Suppressor macrophage (primary cell): ENCODE measurements at regions not wholly inside any gene's neighbourhood (a gene's known extent, or its start where the extent isn't known, plus 50 kb on each side); places are given as distances from the start of the nearest gene placed in this dataset.

Experiments used
- DNase-seq, 4 experiments: peaks; one replicate each; pipeline ENCODE4 v3.0.0-alpha.2; 2020 to 2022

- peak in 2 of 4 experiments; percentile 3 to 4 for DNase-seq
Observed at GRCh38 chr16:5502467-5502869, 404.9 kb upstream of the EEF2KMT start.

GRCh38 chr16:5500526-5500925, 402.9 kb upstream of the EEF2KMT start:
- no peak for DNase-seq

GRCh38 chr16:5498562-5498961, 401.0 kb upstream of the EEF2KMT start:
- DNase-seq = no peak

DNA sequence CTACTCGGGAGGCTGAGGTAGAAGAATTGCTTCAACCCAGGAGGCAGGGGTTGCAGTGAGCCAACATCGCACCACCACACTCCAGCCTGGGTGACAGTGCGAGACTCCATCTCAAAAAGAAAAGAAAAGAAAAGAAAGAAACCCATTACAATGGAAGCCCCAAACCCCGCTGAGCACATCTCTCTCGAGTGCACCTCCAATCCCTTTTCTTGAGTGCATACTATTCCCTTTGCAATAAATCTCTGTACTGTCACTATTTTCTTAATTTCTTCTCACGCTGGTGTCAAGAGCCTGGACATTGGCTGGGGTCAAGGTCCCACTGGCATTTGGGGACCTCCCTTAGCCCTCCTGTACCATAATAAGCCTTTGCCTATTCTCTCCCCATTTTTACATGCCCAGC, 398.4 kb upstream of the EEF2KMT start:
- no peak for DNase-seq

GRCh38 chr16:5490499-5490898, 392.9 kb upstream of the EEF2KMT start:
- DNase-seq = peak; percentile 36 to 72 (median 54)

DNA sequence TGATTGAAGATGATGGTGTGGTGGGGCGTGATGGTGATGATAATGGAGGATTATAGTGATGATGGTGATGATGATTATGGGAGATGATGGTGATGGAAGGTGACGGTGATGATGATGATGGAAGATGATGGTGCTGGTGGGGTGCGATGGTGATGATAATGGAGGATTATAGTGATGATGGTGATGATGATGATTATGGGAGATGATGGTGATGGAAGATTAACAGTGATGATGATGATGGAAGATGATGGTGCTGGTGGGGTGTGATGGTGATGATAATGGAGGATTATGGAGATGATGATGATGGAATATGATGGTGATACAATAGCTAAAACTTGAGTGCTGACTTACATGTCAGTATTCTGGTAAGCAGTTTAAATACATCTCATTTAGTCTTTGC, 391.0 kb upstream of the EEF2KMT start:
- DNase-seq = no peak

GRCh38 chr16:5487728-5488127, 390.1 kb upstream of the EEF2KMT start:
- no peak for DNase-seq

DNA sequence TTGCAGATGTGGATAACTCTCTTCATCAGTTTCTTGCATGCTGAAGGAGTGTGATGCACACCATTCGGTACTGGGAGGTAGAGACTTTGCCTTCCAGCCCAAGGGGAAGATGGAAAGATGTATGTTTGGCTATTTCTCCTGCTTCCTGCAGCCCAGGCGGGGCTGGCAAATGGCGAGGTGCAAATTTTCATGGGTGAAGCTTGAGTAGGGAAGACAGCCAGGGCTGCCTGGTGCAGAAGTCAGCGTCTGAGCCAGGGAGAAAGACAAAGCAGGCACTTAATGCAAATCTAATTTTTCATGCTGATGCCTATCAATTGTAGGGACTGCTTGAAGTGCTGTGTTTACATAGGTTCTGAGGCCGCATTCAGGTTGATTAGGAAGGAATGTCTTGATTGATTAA, 384.7 kb upstream of the EEF2KMT start:
- DNase-seq = no peak

GRCh38 chr16:5480431-5481195, 383.0 kb upstream of the EEF2KMT start:
- no peak for DNase-seq

GRCh38 chr16:5479926-5480325, 382.3 kb upstream of the EEF2KMT start:
- DNase-seq = no peak

DNA sequence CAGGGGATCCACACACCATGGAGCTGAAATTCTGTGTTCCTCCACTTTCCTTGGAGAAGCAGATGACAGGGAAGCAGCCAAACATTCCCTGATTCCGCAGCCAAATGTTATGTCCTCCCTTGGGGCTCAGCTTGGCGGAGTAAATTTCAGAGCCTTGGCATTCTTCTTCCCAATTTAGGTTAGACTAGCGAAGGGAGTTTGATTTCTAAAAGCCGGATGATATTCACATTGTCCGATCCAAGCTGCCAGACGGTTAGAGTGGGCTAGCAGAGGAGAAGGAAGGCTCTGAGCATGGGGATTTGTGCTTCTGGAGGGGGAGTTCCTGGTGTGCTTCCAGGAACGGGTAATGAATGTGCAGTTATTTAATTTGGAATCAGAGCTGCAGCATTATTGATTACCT, 380.4 kb upstream of the EEF2KMT start:
- DNase-seq = no peak

- DNase-seq = no peak
Observed at GRCh38 chr16:5477251-5477650, 379.7 kb upstream of the EEF2KMT start.

DNA sequence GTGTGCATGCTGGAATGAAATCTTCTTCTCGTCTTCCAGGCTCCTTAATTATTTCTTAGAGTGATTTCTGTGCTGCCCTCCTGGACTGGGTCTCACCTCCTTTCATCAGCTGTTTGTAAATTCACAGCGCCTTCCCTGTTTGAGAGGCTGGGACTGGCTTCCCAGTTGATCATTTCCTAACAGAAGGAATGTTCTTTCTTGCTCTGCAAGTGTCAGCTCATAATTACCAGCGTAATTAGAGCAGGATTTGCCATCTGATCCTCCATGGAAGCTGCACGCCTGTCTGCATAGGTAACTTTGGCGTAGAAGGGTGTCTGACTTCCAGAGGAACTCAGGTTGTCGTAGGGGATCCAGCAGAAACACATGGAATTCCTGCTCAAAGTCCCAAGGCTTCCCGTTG, 375.0 kb upstream of the EEF2KMT start:
- no peak for DNase-seq

GRCh38 chr16:5468488-5468887, 370.9 kb upstream of the EEF2KMT start:
- no peak for DNase-seq

DNA sequence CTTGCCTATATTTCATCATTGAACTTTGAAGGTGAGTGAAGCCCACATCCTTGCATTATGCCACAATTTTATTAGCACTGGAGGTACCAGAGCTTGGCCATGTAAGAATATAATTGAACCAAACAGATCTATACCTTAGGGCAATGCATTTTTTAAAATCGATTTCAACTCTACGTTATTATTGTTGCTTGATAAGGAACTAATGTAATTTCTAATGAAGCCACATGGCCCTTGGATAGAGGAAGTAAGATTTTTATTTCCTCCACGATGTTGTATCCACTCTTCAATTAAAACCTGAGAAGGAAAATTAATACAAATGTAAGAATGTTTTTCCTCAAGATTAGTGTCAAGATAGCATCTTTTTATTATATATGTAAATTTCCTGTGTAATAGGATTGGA, 370.0 kb upstream of the EEF2KMT start:
- no peak for DNase-seq

GRCh38 chr16:5466551-5466950, 369.0 kb upstream of the EEF2KMT start:
- no peak for DNase-seq

GRCh38 chr16:5465714-5466113, 368.1 kb upstream of the EEF2KMT start:
- DNase-seq = no peak

GRCh38 chr16:5463820-5464219, 366.2 kb upstream of the EEF2KMT start:
- no peak for DNase-seq

DNA sequence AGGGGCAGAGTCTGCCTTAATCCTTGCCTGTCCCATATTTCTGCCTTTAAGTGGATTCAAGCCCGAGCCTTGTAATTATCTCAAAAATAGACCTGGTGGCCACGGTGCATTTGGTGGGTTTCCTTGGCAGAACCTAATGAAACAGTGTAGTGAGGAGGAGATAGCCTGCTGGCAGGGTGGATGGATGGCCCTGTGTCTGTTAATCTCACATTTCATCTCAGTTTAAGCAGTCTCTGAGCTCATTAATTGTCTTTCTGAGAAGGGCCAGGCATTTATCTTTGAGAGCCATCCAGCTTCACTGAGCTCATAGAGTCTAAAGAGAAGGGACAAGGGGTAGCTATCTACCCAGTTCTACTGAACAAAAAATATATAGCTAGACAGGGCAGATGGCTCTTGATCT, 364.0 kb upstream of the EEF2KMT start:
- DNase-seq = no peak

GRCh38 chr16:5461141-5461540, 363.5 kb upstream of the EEF2KMT start:
- no peak for DNase-seq

DNA sequence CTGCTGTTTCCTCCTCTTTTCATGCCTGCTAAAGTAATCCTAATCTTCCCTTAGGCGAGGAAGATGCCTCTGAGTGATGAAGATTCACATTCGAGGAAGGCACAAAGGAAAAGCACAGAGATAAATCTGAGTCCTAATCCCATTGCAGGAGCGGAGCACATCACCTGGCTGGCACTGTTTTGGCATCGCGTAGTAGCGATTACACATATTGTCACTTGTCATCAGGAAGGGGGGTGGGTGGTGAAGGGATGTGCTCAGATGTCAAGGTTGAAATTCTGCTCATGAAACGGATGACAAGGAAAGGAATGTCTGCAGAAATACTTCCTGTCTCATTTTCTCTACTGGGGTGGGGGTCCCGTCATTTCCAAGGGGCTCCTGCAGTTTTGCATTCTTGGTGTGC, 363.1 kb upstream of the EEF2KMT start:
- DNase-seq = no peak

- DNase-seq = no peak
Observed at GRCh38 chr16:5459863-5460262, 362.3 kb upstream of the EEF2KMT start.

DNA sequence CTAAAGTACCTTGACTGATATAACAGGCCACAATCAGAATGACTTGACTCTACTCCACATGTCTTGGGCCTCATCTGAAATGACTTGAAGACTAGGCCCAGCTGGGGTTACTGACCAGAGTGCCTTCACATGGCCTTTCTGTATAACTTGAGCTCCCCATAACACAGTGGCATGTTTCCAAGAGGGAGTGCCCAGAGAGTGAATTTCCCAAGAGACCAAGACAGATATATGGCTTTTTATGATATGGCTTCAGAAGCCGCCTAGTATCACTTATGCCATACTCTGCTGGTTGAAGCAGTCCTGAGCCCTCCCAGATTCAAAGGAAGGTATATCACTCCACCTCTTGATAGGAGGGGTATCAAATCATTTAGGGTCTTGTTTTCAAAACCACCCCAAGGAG, 357.5 kb upstream of the EEF2KMT start:
- no peak for DNase-seq

DNA sequence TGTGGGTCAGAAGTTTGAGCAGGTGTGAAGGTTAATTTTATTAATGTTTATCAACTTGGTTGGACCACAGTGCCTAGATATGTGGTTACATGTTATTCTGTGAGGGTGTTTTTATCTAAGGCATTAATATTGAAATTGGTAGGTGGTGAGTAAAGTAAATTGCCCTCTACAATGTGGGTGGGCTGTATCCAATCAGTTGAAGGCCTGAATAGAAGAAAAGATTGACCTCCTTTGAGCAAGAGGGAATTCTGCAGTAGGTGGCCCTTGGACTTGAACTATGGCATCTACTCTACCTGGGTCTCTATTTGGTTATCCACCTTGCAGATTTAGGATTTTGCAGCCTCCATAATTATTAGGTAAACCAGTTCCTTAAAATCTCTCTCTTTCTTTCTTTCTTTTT, 356.8 kb upstream of the EEF2KMT start:
- no peak for DNase-seq

GRCh38 chr16:5451641-5452040, 354.0 kb upstream of the EEF2KMT start:
- DNase-seq = no peak
